SIG-M5 (cell line): ENCODE measurements at regions not wholly inside any gene's neighbourhood (a gene's known extent, or its start where the extent isn't known, plus 50 kb on each side); places are given as distances from the start of the nearest gene placed in this dataset.
"Not testable (repeated sequence)": the region's sequence is repeated elsewhere in the genome, so short reads cannot be mapped to it uniquely, and the experiment has no call there.

Experiments
- DNase-seq: peaks from one replicate; lab custom pipeline; 2025; lab: John Stamatoyannopoulos, UW

GRCh38 chr3:154664714-154665113, 234.7 kb upstream of the GPR149 start:
- DNase-seq, result no peak

- no peak for DNase-seq
Observed at GRCh38 chr3:154662851-154663250, 232.9 kb upstream of the GPR149 start.

- no peak for DNase-seq
Observed at GRCh38 chr3:154660811-154661210, 230.8 kb upstream of the GPR149 start.

GRCh38 chr3:154658000-154658399, 228.0 kb upstream of the GPR149 start:
- no peak for DNase-seq

- no peak for DNase-seq
Observed at GRCh38 chr3:154657218-154657617, 227.2 kb upstream of the GPR149 start.

- no peak for DNase-seq
Observed at GRCh38 chr3:154656486-154656885, 226.5 kb upstream of the GPR149 start.

- DNase-seq, result no peak
Observed at GRCh38 chr3:154642145-154642544, 212.2 kb upstream of the GPR149 start.

GRCh38 chr3:154625756-154626155, 195.8 kb upstream of the GPR149 start:
- no peak for DNase-seq

- DNase-seq, result not testable (repeated sequence)
Observed at GRCh38 chr3:154619621-154620020, 189.6 kb upstream of the GPR149 start.

- no peak for DNase-seq
Observed at GRCh38 chr3:154616298-154616697, 186.3 kb upstream of the GPR149 start.

GRCh38 chr3:154615471-154615870, 185.5 kb upstream of the GPR149 start:
- no peak for DNase-seq

- no peak for DNase-seq
Observed at GRCh38 chr3:154614601-154615000, 184.6 kb upstream of the GPR149 start.

- DNase-seq, result no peak
Observed at GRCh38 chr3:154614078-154614477, 184.1 kb upstream of the GPR149 start.

GRCh38 chr3:154602241-154602640, 172.3 kb upstream of the GPR149 start:
- DNase-seq, result no peak

GRCh38 chr3:154598166-154598565, 168.2 kb upstream of the GPR149 start:
- no peak for DNase-seq

- DNase-seq, result no peak
Observed at GRCh38 chr3:154590675-154591384, 160.8 kb upstream of the GPR149 start.

GRCh38 chr3:154588831-154589230, 158.8 kb upstream of the GPR149 start:
- no peak for DNase-seq

- DNase-seq, result no peak
Observed at GRCh38 chr3:154584974-154585373, 155.0 kb upstream of the GPR149 start.

- DNase-seq, result no peak
Observed at GRCh38 chr3:154584041-154584440, 154.1 kb upstream of the GPR149 start.

GRCh38 chr3:154583086-154583634, 153.2 kb upstream of the GPR149 start:
- no peak for DNase-seq

- DNase-seq, result no peak
Observed at GRCh38 chr3:154582501-154582900, 152.5 kb upstream of the GPR149 start.

- DNase-seq, result no peak
Observed at GRCh38 chr3:154571553-154572226, 141.7 kb upstream of the GPR149 start.

- DNase-seq, result no peak
Observed at GRCh38 chr3:154568064-154568463, 138.1 kb upstream of the GPR149 start.
